ENCODE measurements at regions not wholly inside any gene's neighbourhood (a gene's known extent, or its start where the extent isn't known, plus 50 kb on each side); places are given as distances from the start of the nearest gene placed in this dataset.

- TF ChIP-seq RNF2 (IDR thresholded peaks at IDR 0.05; ENCODE audit: borderline replicate concordance, low read depth) (no peak), FOSB (CRISPR knock-in tag; IDR thresholded peaks at IDR 0.05) (no peak), ESRRA (IDR thresholded peaks at IDR 0.05; ENCODE audit: borderline replicate concordance, low read length) (no peak), CTCF (IDR thresholded peaks at IDR 0.05) (no peak)
Observed at GRCh38 chr13:89181041-89181440, 1509.9 kb downstream of the SLITRK5 start.
